HCT116 (cell line): ENCODE measurements at regions not wholly inside any gene's neighbourhood (a gene's known extent, or its start where the extent isn't known, plus 50 kb on each side); places are given as distances from the start of the nearest gene placed in this dataset.

Experiments used
- ATAC-seq: fragments of 200-7000 bp; cut with Tn5 transposase; 2 replicates; pipeline ENCODE4 v1.9.1; 2020; ENCODE audit warnings: mild to moderate bottlenecking, moderate library complexity
- BruUV-seq: library from RNA; stranded (reverse); fragments of 400-500 nt; replicated peaks from 2 replicates; lab custom pipeline; 2021; lab: Mats Ljungman, UMichigan
- CTCF ChIA-PET: fragments of 300-600 bp; sonication (Branson Sonifier 250); formaldehyde crosslinking; loops from one replicate; lab custom pipeline; 2021; ENCODE audit warnings: antibody characterized with exemption; lab: Charles Lee
- POLR2A ChIA-PET: fragments of 300-600, 350-600 bp; sonication (Branson Sonifier 250); formaldehyde crosslinking; loops from one replicate; lab custom pipeline; 2021; ENCODE audit warnings: antibody characterized with exemption; lab: Charles Lee
- RAD21 ChIA-PET, 2 experiments: fragments of 300-600 bp; sonication (Branson Sonifier 250); formaldehyde crosslinking; loops; one replicate each; lab custom pipeline; 2023; ENCODE audit warnings: low total read pairs in 2 of 2; ENCODE audit not compliant: uncharacterized antibody in 2 of 2, unreplicated experiment in 2 of 2, low non-redundant PET in 1 of 2; lab: Charles Lee
- DNase-seq: peaks from one replicate; pipeline ENCODE4 v3.0.0-alpha.2; 2010; ENCODE audit warnings: low read depth, low spot score
- H2AFZ ChIP-seq: fragments of 200-600 bp; shearing (Covaris generic), sonication (generic); 2 replicates; pipeline ENCODE4 v1.6.1; 2017; ENCODE audit warnings: low read depth, mixed run types, mixed read lengths, antibody characterized with exemption, low read length; ENCODE audit not compliant: poor library complexity, severe bottlenecking
- H3K27ac ChIP-seq: 2 replicates; pipeline ENCODE4 v1.5.1; 2012; ENCODE audit warnings: low read depth, low read length
- H3K27me3 ChIP-seq: fragments of 200-600 bp; sonication (generic); 2 replicates; pipeline ENCODE4 v1.6.1; 2016; ENCODE audit warnings: mixed run types, low read length, mixed read lengths; ENCODE audit not compliant: insufficient read depth
- H3K36me3 ChIP-seq, 2 experiments: fragments of 200-500 bp in 1 of 2; fragments of 200-600 bp in 1 of 2; sonication (Bioruptor generic) in 1 of 2; sonication (generic) in 1 of 2; 2 replicates each; pipeline versions ENCODE4 v1.5.1 to v1.6.1; 2014 to 2016; ENCODE audit warnings: low read length in 2 of 2, inconsistent platforms in 1 of 2, mixed read lengths in 1 of 2, mixed run types in 1 of 2; ENCODE audit not compliant: insufficient read depth in 2 of 2, control insufficient read depth in 1 of 2
- H3K4me1 ChIP-seq, 2 experiments: fragments of 200-600 bp in 1 of 2; sonication (generic) in 1 of 2; 2 replicates each; pipeline versions ENCODE4 v1.5.1 to v1.6.1; 2012 to 2017; ENCODE audit warnings: low read length in 2 of 2, inconsistent platforms in 1 of 2, mild to moderate bottlenecking in 1 of 2, mixed read lengths in 1 of 2, mixed run types in 1 of 2, moderate library complexity in 1 of 2; ENCODE audit not compliant: insufficient read depth in 2 of 2, control insufficient read depth in 1 of 2
- H3K4me2 ChIP-seq: fragments of 200-600 bp; sonication (generic); 2 replicates; pipeline ENCODE4 v1.6.1; 2017; ENCODE audit warnings: mixed run types, low read length, mixed read lengths
- H3K4me3 ChIP-seq, 2 experiments: fragments of 200-600 bp in 1 of 2; sonication (generic) in 1 of 2; replicated peaks in 1 of 2; 2 replicates each; pipeline ENCODE4 v1.5.1; 2011 to 2016; ENCODE audit warnings: low read length in 2 of 2, control low read depth in 1 of 2, low read depth in 1 of 2, mild to moderate bottlenecking in 1 of 2, mixed read lengths in 1 of 2, mixed run types in 1 of 2
- H3K79me2 ChIP-seq: fragments of 200-600 bp; sonication (generic); 2 replicates; pipeline ENCODE4 v1.6.1; 2017; ENCODE audit warnings: mild to moderate bottlenecking, mixed run types, low read length, moderate library complexity, mixed read lengths; ENCODE audit not compliant: insufficient read depth
- H3K9ac ChIP-seq: fragments of 200-600 bp; sonication (generic); 2 replicates; pipeline ENCODE4 v1.6.1; 2016; ENCODE audit warnings: low read length, mixed read lengths
- H3K9me2 ChIP-seq: fragments of 200-600 bp; sonication (generic), shearing (Covaris generic); 2 replicates; pipeline ENCODE4 v1.6.1; 2017; ENCODE audit warnings: mixed run types, mild to moderate bottlenecking, moderate library complexity; ENCODE audit not compliant: insufficient read depth
- H3K9me3 ChIP-seq, 2 experiments: fragments of 200-500 bp in 1 of 2; fragments of 200-600 bp in 1 of 2; sonication (Bioruptor generic) in 1 of 2; sonication (generic) in 1 of 2; 2 replicates each; pipeline ENCODE4 v1.6.1; 2014 to 2017; ENCODE audit warnings: low read length in 2 of 2, mixed read lengths in 2 of 2, inconsistent platforms in 1 of 2, low read depth in 1 of 2, mild to moderate bottlenecking in 1 of 2, mixed run types in 1 of 2, moderate library complexity in 1 of 2; ENCODE audit not compliant: control insufficient read depth in 1 of 2, insufficient read depth in 1 of 2
- H4K20me1 ChIP-seq: fragments of 200-600 bp; sonication (generic), shearing (Covaris generic); 2 replicates; pipeline ENCODE4 v1.6.1; 2017; ENCODE audit warnings: mixed run types, mild to moderate bottlenecking, moderate library complexity; ENCODE audit not compliant: insufficient read depth
- CBX3 ChIP-seq: IDR thresholded peaks from 2 replicates; pipeline ENCODE4 v1.6.1; 2012; ENCODE audit warnings: low read depth
- CEBPB ChIP-seq: IDR thresholded peaks from 2 replicates; pipeline ENCODE4 v1.6.1; 2012; ENCODE audit warnings: low read depth
- CTCF ChIP-seq, 3 experiments: fragments of 200-600 bp in 1 of 3; sonication (generic) in 1 of 3; IDR thresholded peaks in 2 of 3; conservative IDR thresholded peaks in 1 of 3; 2 replicates each; pipeline ENCODE4 v1.5.1; 2012 to 2017; ENCODE audit warnings: low read depth in 2 of 3, low read length in 2 of 3, antibody characterized with exemption in 1 of 3, borderline replicate concordance in 1 of 3, control low read depth in 1 of 3, mild to moderate bottlenecking in 1 of 3, mixed read lengths in 1 of 3, mixed run types in 1 of 3, moderate library complexity in 1 of 3; ENCODE audit not compliant: insufficient read depth in 1 of 3
- EGR1 ChIP-seq: IDR thresholded peaks from 2 replicates; pipeline ENCODE4 v1.6.1; 2012; ENCODE audit warnings: low read depth
- ELF1 ChIP-seq: IDR thresholded peaks from 2 replicates; pipeline ENCODE4 v1.6.1; 2012; ENCODE audit warnings: low read depth, borderline replicate concordance
- EZH2 ChIP-seq: fragments of 200-600 bp; sonication (generic); IDR thresholded peaks from 2 replicates; pipeline ENCODE4 v1.6.1; 2017; ENCODE audit warnings: antibody characterized with exemption, mixed run types
- EZH2phosphoT487 ChIP-seq: fragments of 200-600 bp; IDR thresholded peaks from 2 replicates; pipeline ENCODE4 v1.6.1; 2018; ENCODE audit warnings: antibody characterized with exemption, borderline replicate concordance
- FOSL1 ChIP-seq: IDR thresholded peaks from 2 replicates; pipeline ENCODE4 v1.6.1; 2012; ENCODE audit warnings: low read depth
- JUND ChIP-seq: IDR thresholded peaks from 2 replicates; pipeline ENCODE4 v1.6.1; 2012
- POLR2AphosphoS5 ChIP-seq: IDR thresholded peaks from 2 replicates; pipeline ENCODE4 v1.6.1; 2011; ENCODE audit warnings: mild to moderate bottlenecking, low read depth, low read length, moderate library complexity
- SIN3A ChIP-seq: IDR thresholded peaks from 2 replicates; pipeline ENCODE4 v1.6.1; 2012; ENCODE audit warnings: low read depth
- SRF ChIP-seq: IDR thresholded peaks from 2 replicates; pipeline ENCODE4 v1.6.1; 2012; ENCODE audit warnings: low read depth
- TCF7L2 ChIP-seq: IDR thresholded peaks from 2 replicates; pipeline ENCODE4 v1.7.0; 2011; ENCODE audit warnings: borderline replicate concordance, inconsistent platforms; ENCODE audit not compliant: insufficient read depth, insufficient read length; ENCODE audit errors: extremely low read depth
- YY1 ChIP-seq: IDR thresholded peaks from 2 replicates; pipeline ENCODE4 v1.6.1; 2011; ENCODE audit warnings: low read length, low read depth, moderate library complexity, mild to moderate bottlenecking; ENCODE audit not compliant: insufficient replicate concordance; ENCODE audit errors: extremely low read depth
- ZNF274 ChIP-seq: fragments of 200-500 bp; sonication (Bioruptor generic); IDR thresholded peaks from 2 replicates; pipeline ENCODE4 v1.6.1; 2014; ENCODE audit warnings: mild to moderate bottlenecking, low read depth, low read length, inconsistent platforms
- intact Hi-C: fragments of 100-400 bp; cut with micrococcal nuclease; formaldehyde crosslinking; loops from 2 replicates; pipeline ENCODE4 v1.10.0; 2022
- TF ChIP-seq, protein P1 (sequence below): IDR thresholded peaks from 2 replicates; pipeline ENCODE4 v1.6.1; 2012
- TF ChIP-seq, protein P2 (sequence below): IDR thresholded peaks from 2 replicates; pipeline ENCODE4 v1.6.1; 2012
- TF ChIP-seq, protein P3 (sequence below): IDR thresholded peaks from 2 replicates; pipeline ENCODE4 v1.6.1; 2011; ENCODE audit warnings: mild to moderate bottlenecking, low read length, moderate library complexity; ENCODE audit not compliant: insufficient replicate concordance; ENCODE audit errors: extremely low read depth

- no TSS peak for BruUV-seq
- ChIA-PET POLR2A (no interaction called here), CTCF (no interaction called here), RAD21 (no interaction called here)
- Histone ChIP-seq H3K9me2 (no peaks in the 10 kb centered on the region), H2AFZ (no peak overlapping the region), H3K36me3 (no peaks in the 10 kb centered on the region), H3K4me3 (no peak overlapping the region), H4K20me1 (no peaks in the 10 kb centered on the region), H3K4me1 (no peaks in the 10 kb centered on the region), H3K9me3 (peaks cover 0 to 12% of the 10 kb centered on the region in 2 experiments; a peak in 3 of 4 replicates), H3K9ac (no peak overlapping the region), H3K79me2 (no peaks in the 10 kb centered on the region), H3K27ac (no peak overlapping the region), H3K27me3 (no peaks in the 10 kb centered on the region), H3K4me2 (no peak overlapping the region)
- ATAC-seq (no peak), DNase-seq (no peak)
- TF ChIP-seq ZNF274 (no peak), TCF7L2 (no peak), CTCF (IDR thresholded peaks at IDR 0.05 in 2 of 3, conservative IDR thresholded peaks at IDR 0.05 in 1 of 3; ENCODE audit: borderline replicate concordance in 1 of 3, insufficient read depth in 1 of 3, low read depth in 2 of 3, low read length in 2 of 3) (no peak), SIN3A (no peak), EZH2phosphoT487 (no peak), YY1 (no peak), JUND (no peak), SRF (no peak), CBX3 (no peak), EGR1 (no peak), CEBPB (no peak), EZH2 (no peak), POLR2AphosphoS5 (no peak), FOSL1 (no peak), ELF1 (no peak)
- TF ChIP-seq, protein P1, sequence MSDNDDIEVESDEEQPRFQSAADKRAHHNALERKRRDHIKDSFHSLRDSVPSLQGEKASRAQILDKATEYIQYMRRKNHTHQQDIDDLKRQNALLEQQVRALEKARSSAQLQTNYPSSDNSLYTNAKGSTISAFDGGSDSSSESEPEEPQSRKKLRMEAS = no peak
- TF ChIP-seq, protein P2, sequence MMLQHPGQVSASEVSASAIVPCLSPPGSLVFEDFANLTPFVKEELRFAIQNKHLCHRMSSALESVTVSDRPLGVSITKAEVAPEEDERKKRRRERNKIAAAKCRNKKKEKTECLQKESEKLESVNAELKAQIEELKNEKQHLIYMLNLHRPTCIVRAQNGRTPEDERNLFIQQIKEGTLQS = no peak
- TF ChIP-seq, protein P3, sequence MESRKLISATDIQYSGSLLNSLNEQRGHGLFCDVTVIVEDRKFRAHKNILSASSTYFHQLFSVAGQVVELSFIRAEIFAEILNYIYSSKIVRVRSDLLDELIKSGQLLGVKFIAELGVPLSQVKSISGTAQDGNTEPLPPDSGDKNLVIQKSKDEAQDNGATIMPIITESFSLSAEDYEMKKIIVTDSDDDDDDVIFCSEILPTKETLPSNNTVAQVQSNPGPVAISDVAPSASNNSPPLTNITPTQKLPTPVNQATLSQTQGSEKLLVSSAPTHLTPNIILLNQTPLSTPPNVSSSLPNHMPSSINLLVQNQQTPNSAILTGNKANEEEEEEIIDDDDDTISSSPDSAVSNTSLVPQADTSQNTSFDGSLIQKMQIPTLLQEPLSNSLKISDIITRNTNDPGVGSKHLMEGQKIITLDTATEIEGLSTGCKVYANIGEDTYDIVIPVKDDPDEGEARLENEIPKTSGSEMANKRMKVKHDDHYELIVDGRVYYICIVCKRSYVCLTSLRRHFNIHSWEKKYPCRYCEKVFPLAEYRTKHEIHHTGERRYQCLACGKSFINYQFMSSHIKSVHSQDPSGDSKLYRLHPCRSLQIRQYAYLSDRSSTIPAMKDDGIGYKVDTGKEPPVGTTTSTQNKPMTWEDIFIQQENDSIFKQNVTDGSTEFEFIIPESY = no peak
- intact Hi-C loops = no loop called here
Measured at GRCh38 chr1:105337420-105337819, 1587.7 kb downstream of the AMY1C start.
